Osteocyte (in vitro differentiated cells): ENCODE measurements at regions not wholly inside any gene's neighbourhood (a gene's known extent, or its start where the extent isn't known, plus 50 kb on each side); places are given as distances from the start of the nearest gene placed in this dataset.

Experiments used
- DNase-seq: peaks from one replicate; pipeline ENCODE4 v3.0.0; 2021; ENCODE audit warnings: mixed read lengths; ENCODE audit not compliant: unreplicated experiment; ENCODE audit errors: extremely low spot score
- H3K27ac Mint-ChIP-seq: one replicate; pipeline ENCODE4 v1.8.0; 2021; ENCODE audit warnings: mild to moderate bottlenecking, mixed read lengths; ENCODE audit not compliant: unreplicated experiment
- H3K27me3 Mint-ChIP-seq: one replicate; pipeline ENCODE4 v1.8.0; 2021; ENCODE audit warnings: mixed read lengths; ENCODE audit not compliant: unreplicated experiment
- H3K36me3 Mint-ChIP-seq: one replicate; pipeline ENCODE4 v1.8.0; 2021; ENCODE audit warnings: mixed read lengths; ENCODE audit not compliant: unreplicated experiment
- H3K4me1 Mint-ChIP-seq: one replicate; pipeline ENCODE4 v1.8.0; 2021; ENCODE audit warnings: mixed read lengths; ENCODE audit not compliant: unreplicated experiment
- H3K4me3 Mint-ChIP-seq: one replicate; pipeline ENCODE4 v1.8.0; 2021; ENCODE audit warnings: mild to moderate bottlenecking, moderate library complexity, mixed read lengths; ENCODE audit not compliant: unreplicated experiment
- H3K9me3 Mint-ChIP-seq: one replicate; pipeline ENCODE4 v1.8.0; 2021; ENCODE audit warnings: mixed read lengths; ENCODE audit not compliant: unreplicated experiment
- CTCF ChIP-seq: fragments of 200-600 bp; sonication (generic); IDR thresholded peaks from 2 replicates; pipeline ENCODE4 v1.5.0; 2021; ENCODE audit warnings: antibody characterized with exemption, mild to moderate bottlenecking, moderate library complexity

DNA sequence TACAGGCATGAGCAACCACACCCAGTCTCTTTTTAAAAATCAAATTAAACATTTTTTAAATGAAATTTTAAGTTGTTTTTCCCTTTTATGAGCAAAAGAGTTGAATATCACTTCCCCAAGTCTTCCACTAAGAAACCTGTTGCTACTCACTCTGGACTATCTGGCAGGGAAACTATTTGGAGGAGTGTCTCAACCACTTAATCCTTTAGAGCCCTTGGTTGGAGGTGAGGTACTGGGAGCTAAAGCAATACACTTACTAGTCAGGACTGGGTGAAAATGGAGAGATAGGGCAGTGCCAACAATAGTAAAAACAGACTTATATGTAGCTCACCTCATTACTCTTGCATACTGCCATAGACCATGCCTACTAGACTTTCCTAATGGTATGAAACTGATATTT, 135.5 kb downstream of the RND3 start:
- Mint-ChIP-seq H3K36me3 (no peaks in the 10 kb centered on the region), H3K27ac (no peak overlapping the region), H3K27me3 (no peaks in the 10 kb centered on the region), H3K9me3 (no peaks in the 10 kb centered on the region), H3K4me1 (no peaks in the 10 kb centered on the region), H3K4me3 (no peak overlapping the region)
- TF ChIP-seq CTCF = no peak
- DNase-seq = no peak

GRCh38 chr2:150350500-150350899, 137.0 kb downstream of the RND3 start:
- Mint-ChIP-seq H3K27me3 (no peaks in the 10 kb centered on the region), H3K27ac (no peak overlapping the region), H3K36me3 (no peaks in the 10 kb centered on the region), H3K4me1 (no peaks in the 10 kb centered on the region), H3K9me3 (no peaks in the 10 kb centered on the region), H3K4me3 (no peak overlapping the region)
- no peak for DNase-seq
- no peak for TF ChIP-seq CTCF

DNA sequence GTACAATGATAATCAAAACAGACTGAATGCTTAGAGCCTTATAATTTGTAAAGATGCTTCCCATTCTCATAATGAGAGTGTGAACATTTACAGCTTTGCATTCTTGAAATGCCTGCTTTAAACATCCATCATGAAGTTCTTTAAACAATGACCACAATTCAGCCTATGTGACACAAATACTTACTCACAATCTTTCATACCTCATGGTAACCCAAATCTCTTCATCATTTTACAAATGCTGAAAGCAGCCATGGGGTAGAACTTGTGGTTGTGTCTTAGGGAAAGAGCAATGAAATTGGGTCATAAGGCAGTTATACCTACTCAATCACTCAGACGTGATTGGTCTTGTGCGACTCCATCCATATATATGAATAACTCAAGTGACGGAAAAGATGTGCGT, 140.7 kb downstream of the RND3 start:
- Mint-ChIP-seq H3K27ac (no peak overlapping the region), H3K36me3 (no peaks in the 10 kb centered on the region), H3K27me3 (no peaks in the 10 kb centered on the region), H3K4me1 (no peaks in the 10 kb centered on the region), H3K9me3 (no peaks in the 10 kb centered on the region), H3K4me3 (no peak overlapping the region)
- no peak for DNase-seq
- no peak for TF ChIP-seq CTCF

GRCh38 chr2:150341982-150342680, 145.3 kb downstream of the RND3 start:
- H3K4me3 Mint-ChIP-seq = no peak overlapping the region
- no peak overlapping the region for H3K27ac Mint-ChIP-seq
- H3K9me3 Mint-ChIP-seq = no peaks in the 10 kb centered on the region
- DNase-seq = no peak
- H3K36me3 Mint-ChIP-seq = no peaks in the 10 kb centered on the region
- TF ChIP-seq CTCF = no peak
- H3K4me1 Mint-ChIP-seq = no peaks in the 10 kb centered on the region
- H3K27me3 Mint-ChIP-seq = no peaks in the 10 kb centered on the region

- no peak overlapping the region for H3K27ac Mint-ChIP-seq
- H3K4me3 Mint-ChIP-seq = no peak overlapping the region
- no peak for TF ChIP-seq CTCF
- no peaks in the 10 kb centered on the region for H3K9me3 Mint-ChIP-seq
- H3K36me3 Mint-ChIP-seq = no peaks in the 10 kb centered on the region
- no peaks in the 10 kb centered on the region for H3K4me1 Mint-ChIP-seq
- no peaks in the 10 kb centered on the region for H3K27me3 Mint-ChIP-seq
- DNase-seq = no peak
Observed at GRCh38 chr2:150339951-150340350, 147.5 kb downstream of the RND3 start.
